HG02885 (cell line): ENCODE measurements at regions not wholly inside any gene's neighbourhood (a gene's known extent, or its start where the extent isn't known, plus 50 kb on each side); places are given as distances from the start of the nearest gene placed in this dataset.

ENCODE experiments used
- ATAC-seq: cut with Tn5 transposase; IDR thresholded peaks from one replicate; pipeline ENCODE4 v1.9.1; 2021; ENCODE audit warnings: mild to moderate bottlenecking; ENCODE audit not compliant: unreplicated experiment, poor library complexity

- ATAC-seq, result no peak
Observed at GRCh38 chr2:211128287-211128686, 571.9 kb downstream of the CPS1 start.

GRCh38 chr2:211129798-211130197 lies 573.4 kb downstream of the CPS1 start:
- no peak for ATAC-seq

- no peak for ATAC-seq
Observed at GRCh38 chr2:211132046-211132445, 575.6 kb downstream of the CPS1 start.

GRCh38 chr2:211132573-211132972 lies 576.2 kb downstream of the CPS1 start:
- no peak for ATAC-seq

DNA sequence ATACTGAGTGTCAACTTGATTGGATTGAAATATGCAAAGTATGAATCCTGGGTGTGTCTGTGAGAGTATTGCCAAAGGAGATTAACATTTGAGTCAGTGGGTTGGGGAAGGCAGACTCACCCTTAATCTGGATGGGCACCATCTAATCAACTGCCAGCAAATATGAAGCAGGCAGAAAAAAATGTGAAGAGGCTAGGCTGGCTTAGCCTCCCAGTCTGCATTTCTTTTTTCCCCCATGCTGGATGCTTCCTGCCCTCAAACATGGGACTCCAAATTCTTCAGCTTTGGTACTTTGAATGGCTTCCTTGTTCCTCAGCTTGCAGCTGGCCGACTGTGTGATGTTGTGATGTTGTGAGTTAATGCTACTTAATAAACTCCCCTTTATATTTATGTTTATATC lies 577.4 kb downstream of the CPS1 start:
- no peak for ATAC-seq

DNA sequence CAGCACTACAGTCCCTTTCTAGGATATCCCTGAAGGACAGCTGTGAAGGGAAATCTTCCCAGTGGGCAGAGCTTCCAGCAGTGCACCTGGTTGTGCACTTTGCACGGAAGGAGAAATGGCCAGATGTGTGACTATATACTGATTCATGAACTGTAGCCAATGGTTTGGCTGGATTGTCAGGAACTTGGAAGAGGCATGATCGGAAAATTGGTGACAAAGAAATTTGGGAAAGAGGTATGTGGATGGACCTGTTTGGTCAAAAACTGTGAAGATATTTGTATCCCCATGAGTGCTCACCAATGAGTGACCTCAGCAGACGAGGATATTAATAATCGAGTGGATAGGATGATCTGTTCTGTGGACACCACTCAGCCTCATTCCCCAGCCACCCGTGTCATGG lies 582.2 kb downstream of the CPS1 start:
- ATAC-seq, result no peak

DNA sequence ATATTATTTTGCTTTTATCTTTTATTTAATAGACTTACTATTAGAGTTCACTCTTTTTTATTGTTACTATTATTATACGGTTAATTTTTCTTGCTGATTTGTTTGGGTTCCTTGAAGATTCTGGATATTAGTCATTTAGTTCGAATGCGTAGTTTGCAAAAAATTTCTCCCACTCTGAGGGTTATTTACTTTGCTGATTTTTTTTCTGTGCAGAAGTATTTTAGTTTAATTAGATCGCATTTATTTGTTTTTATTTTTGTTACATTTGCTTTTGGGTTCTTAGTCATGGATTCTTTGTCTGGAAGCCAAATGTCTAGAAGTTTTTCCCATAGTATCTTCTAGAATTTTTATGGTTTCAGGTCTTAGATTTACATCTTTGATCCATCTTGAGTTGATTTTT lies 585.2 kb downstream of the CPS1 start:
- no peak for ATAC-seq

DNA sequence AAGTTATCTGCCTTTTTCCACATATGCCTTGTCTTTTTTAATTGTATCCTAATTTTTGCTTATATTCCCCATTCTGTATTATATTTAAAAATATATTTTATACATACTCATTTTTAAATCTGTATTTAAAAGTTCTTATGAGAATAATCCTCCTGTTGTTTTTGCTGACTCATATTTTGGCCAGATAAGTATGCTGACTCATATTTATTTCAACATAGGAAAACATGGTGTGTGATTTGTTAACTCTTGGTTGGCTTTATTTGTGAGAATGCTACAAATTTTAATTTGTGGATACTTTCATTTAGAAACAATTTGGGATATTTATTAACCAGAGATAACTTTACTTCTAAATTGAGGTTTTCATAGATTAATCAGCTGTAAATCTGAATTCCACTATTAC lies 587.7 kb downstream of the CPS1 start:
- no peak for ATAC-seq

GRCh38 chr2:211144974-211145665 lies 588.7 kb downstream of the CPS1 start:
- ATAC-seq, result no peak

DNA sequence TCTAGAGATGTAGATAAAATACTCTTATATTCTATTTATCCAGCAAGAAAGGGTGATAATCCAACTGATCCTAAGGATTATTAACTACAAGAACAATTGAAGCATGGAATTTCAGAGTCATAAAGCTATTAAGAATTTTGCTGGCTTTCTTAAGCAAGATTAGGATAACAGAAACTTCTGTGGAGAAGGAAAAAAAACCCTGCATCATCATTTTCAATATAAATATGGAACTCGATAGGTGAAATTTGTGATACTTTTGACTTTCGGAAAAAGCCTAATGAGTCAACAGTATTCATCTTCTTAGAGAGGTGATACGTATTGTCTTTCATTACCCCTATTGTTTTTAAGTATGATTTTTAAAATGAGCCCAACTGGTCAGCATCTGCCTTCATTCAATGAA lies 593.3 kb downstream of the CPS1 start:
- ATAC-seq, result no peak

DNA sequence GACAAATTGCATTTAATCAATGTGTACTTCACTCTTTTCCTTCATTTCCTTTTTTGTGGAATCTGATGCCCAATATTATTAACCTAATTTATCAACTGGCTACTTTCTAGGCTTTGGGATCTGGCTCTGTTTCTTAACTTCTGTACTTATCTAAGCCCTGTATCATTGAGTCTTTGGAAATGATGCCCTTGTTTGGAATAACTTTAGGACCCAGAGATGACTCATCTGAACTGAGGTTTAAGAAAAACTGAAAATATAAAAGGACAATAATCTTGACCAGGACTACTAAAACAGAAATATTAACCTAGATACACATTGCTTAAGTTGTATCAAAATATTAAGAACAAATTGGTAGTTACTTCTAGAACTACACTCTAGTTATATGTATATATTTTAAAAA lies 600.8 kb downstream of the CPS1 start:
- no peak for ATAC-seq

DNA sequence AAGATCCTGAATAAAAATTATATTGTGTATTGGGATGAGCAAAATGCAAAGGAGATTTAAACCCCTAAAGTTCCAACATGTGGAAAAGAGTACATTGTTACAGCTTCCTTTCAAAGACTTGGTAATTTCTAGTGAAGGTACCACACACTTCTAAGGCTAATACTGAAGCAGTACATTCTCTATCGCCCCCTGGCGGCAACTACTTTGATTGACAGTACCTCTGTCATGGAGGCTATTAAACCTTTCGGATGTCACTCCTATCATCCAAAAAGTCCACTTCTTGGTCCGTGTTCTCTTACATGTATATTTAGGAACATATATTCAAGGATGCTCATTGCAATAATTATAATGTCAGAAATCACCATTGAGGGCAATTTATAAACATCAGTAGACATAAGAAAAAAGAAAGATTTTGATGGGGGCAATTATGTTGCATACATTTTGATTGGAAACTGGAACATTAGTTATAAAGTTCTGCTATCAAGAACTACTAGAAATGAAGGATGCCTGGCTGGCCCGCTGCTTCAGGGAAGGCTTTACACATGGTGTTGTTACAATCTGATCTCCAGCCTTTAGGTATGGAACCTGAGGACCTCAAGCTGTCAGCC lies 601.6 kb downstream of the CPS1 start:
- peak; percentile 99 for ATAC-seq

DNA sequence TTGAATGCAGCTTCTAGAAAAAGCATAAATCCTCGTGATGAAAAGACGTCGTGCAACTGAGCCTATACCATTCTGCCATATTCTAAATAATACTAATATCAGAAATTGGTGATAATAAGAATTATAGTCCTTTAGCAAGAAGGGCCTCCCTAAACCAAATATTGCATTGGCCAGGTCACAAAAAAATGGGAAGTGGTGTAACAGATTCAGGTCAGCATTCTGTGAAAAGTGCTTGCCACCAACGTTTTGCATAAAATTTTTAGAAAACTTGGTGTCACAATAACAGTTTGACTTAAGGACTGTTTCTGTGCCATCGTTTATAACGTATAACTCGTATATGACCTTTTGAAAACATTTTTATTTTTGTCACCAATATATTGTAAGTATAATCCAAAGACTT lies 603.6 kb downstream of the CPS1 start:
- ATAC-seq, result no peak

DNA sequence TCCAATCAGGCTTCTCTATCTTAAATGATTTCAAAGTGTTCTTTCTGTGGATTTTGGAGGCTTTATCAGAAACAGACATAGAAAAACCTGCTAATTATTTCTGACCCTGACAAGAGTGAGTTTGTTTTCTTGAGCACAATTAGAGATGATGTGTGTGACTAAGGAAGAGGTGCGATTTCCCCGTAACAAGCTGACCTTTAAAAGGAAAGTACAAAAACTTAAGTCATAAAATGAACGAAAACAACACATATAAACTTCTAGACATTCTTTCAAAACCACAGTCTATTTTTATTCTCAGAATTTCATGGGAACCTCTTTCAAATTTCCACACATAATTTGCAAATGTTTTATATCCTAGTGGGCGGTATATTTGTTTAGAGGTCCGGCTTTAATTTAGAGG lies 604.8 kb downstream of the CPS1 start:
- no peak for ATAC-seq

DNA sequence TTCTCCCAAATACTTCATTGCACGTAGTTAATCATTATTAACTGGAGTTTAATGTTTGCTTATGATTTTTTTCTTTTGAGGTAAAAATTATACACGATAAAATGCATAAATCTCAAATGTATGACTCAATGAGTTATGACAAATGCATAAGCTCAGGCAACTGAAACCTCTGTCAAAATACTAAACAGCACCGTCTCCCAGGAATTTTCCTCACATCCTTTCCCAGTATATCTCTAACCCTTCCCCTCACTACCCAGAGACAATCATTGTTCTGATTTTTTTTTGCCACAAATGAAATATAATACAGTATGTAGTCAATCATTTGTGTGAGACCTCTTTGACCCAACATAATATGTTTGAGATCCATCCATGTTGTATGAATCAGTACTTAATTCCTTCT lies 606.5 kb downstream of the CPS1 start:
- ATAC-seq, result no peak

- no peak for ATAC-seq
Observed at GRCh38 chr2:211170843-211171242, 614.4 kb downstream of the CPS1 start.

GRCh38 chr2:211174021-211174420 lies 617.6 kb downstream of the CPS1 start:
- ATAC-seq, result no peak

DNA sequence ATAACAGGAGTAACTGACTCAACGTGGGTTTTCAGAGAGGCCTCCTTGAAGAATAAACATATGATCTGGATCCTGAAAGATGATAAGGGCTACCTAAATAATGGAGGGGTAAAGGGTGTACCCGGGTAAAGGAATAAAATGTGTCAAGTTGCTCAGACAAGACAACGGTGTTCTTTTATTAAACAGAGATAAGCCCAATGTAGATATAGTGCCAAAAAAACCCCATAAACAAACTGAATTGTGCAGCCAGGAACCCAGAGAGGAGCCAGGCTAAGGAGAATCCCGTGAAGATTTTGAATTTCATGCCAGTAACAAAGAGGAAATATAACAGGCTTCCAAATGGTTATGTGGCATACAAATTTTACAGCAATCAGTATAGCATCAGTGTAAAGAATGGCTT lies 618.2 kb downstream of the CPS1 start:
- ATAC-seq, result no peak

DNA sequence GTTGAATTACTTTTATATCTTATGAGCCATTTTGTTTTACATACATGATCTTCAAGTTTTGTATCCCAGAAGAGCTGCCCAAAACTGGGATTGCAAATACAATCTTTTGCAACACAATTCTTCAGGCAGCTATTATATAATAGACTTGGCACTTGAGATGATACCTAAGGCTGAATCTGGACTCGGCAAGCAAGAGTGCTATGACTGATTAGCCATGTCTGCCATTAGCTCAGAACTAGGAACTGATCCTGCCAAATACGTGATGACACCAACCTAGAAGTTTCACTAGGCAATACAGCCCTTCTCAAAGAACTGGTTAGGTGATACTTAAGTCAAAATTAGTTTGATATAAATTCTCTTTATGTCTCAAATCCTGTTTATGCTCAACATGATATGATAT lies 619.6 kb downstream of the CPS1 start:
- ATAC-seq, result no peak

DNA sequence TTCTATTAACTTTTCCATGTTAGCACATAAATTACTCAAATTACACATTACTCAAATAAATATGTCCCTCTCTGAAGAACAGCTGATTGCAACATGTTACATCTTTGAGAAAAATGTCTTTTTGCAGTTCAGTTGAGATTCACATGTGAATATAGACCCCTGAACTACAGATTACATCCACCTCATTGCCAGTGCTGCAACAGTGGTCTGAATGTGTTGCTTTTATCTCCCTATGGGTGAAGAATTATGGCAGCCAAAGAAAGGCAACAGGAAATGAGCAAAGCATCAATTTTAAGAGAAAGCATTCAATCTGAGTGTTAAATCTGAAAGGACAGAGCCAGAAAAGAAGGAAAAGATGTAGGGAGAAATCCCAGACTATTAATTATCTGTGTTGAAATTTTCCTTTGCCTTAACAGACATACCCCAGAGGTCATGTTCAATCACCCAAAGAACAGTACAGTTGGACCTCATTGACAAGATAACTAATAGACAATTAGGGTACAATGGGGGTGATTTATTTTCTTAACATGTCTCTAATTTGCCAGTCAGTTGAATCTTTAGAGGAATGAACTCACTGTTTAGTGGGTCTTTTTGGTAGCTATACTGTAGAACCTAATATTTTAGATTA lies 620.2 kb downstream of the CPS1 start:
- ATAC-seq, result no peak

DNA sequence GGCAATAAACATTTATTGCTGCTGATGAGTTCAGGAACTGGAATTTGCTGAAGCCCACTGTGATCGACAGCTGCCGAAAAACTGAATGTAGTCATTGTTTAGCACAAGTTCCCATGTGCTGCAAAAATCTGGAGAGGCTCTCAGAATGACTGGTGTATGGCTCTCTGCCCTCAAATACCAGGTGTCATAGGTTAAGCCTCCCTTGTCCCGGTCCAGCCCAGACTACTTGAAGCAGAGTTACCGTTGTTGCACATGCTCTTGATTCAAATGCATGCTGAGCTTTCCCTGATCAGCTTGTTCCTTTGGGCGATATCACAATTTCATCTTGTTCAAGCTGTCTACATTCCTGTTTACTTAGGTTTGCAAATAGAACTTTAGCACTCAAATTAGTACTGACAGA lies 625.2 kb downstream of the CPS1 start:
- ATAC-seq, result no peak

GRCh38 chr2:211187602-211188001 lies 631.2 kb downstream of the CPS1 start:
- no peak for ATAC-seq
